ENCODE measurements at regions not wholly inside any gene's neighbourhood (a gene's known extent, or its start where the extent isn't known, plus 50 kb on each side); places are given as distances from the start of the nearest gene placed in this dataset.

GRCh38 chrX:76996641-76997040 is 450.5 kb upstream of the FGF16 start:
- TF ChIP-seq, protein P1, sequence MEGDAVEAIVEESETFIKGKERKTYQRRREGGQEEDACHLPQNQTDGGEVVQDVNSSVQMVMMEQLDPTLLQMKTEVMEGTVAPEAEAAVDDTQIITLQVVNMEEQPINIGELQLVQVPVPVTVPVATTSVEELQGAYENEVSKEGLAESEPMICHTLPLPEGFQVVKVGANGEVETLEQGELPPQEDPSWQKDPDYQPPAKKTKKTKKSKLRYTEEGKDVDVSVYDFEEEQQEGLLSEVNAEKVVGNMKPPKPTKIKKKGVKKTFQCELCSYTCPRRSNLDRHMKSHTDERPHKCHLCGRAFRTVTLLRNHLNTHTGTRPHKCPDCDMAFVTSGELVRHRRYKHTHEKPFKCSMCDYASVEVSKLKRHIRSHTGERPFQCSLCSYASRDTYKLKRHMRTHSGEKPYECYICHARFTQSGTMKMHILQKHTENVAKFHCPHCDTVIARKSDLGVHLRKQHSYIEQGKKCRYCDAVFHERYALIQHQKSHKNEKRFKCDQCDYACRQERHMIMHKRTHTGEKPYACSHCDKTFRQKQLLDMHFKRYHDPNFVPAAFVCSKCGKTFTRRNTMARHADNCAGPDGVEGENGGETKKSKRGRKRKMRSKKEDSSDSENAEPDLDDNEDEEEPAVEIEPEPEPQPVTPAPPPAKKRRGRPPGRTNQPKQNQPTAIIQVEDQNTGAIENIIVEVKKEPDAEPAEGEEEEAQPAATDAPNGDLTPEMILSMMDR (IDR thresholded peaks at IDR 0.05; ENCODE audit: insufficient read depth, low read length): no peak
- TF ChIP-seq POLR2AphosphoS5 (IDR thresholded peaks at IDR 0.05; ENCODE audit: low read depth): no peak
- TF ChIP-seq SPI1 (IDR thresholded peaks at IDR 0.05; ENCODE audit: borderline replicate concordance, low read depth): no peak
- no peak for TF ChIP-seq GABPA (IDR thresholded peaks at IDR 0.05; ENCODE audit: low read depth)
- TF ChIP-seq, protein P2, sequence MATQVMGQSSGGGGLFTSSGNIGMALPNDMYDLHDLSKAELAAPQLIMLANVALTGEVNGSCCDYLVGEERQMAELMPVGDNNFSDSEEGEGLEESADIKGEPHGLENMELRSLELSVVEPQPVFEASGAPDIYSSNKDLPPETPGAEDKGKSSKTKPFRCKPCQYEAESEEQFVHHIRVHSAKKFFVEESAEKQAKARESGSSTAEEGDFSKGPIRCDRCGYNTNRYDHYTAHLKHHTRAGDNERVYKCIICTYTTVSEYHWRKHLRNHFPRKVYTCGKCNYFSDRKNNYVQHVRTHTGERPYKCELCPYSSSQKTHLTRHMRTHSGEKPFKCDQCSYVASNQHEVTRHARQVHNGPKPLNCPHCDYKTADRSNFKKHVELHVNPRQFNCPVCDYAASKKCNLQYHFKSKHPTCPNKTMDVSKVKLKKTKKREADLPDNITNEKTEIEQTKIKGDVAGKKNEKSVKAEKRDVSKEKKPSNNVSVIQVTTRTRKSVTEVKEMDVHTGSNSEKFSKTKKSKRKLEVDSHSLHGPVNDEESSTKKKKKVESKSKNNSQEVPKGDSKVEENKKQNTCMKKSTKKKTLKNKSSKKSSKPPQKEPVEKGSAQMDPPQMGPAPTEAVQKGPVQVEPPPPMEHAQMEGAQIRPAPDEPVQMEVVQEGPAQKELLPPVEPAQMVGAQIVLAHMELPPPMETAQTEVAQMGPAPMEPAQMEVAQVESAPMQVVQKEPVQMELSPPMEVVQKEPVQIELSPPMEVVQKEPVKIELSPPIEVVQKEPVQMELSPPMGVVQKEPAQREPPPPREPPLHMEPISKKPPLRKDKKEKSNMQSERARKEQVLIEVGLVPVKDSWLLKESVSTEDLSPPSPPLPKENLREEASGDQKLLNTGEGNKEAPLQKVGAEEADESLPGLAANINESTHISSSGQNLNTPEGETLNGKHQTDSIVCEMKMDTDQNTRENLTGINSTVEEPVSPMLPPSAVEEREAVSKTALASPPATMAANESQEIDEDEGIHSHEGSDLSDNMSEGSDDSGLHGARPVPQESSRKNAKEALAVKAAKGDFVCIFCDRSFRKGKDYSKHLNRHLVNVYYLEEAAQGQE (IDR thresholded peaks at IDR 0.05; ENCODE audit: insufficient replicate concordance, low read depth): no peak
